Upper lobe of right lung (tissue), 1 donor: ENCODE measurements at regions not wholly inside any gene's neighbourhood (a gene's known extent, or its start where the extent isn't known, plus 50 kb on each side); places are given as distances from the start of the nearest gene placed in this dataset.

Experiments used
- ATAC-seq: fragments of 200-7000 bp; cut with Tn5 transposase; one replicate; pipeline ENCODE4 v1.9.1; 2020; ENCODE audit warnings: mild to moderate bottlenecking, moderate library complexity
- DNase-seq: peaks from one replicate; pipeline ENCODE4 v3.0.0-alpha.2; 2020
- H3K27ac ChIP-seq: fragments of 200-600 bp; one replicate; pipeline ENCODE4 v1.8.0; 2022
- H3K27me3 ChIP-seq: fragments of 200-600 bp; one replicate; pipeline ENCODE4 v1.8.0; 2022; ENCODE audit warnings: mild to moderate bottlenecking
- H3K36me3 ChIP-seq: fragments of 200-600 bp; one replicate; pipeline ENCODE4 v1.8.0; 2022
- H3K4me1 ChIP-seq: fragments of 200-600 bp; one replicate; pipeline ENCODE4 v1.8.0; 2022
- H3K4me3 ChIP-seq: fragments of 200-600 bp; one replicate; pipeline ENCODE4 v1.8.0; 2022; ENCODE audit warnings: mild to moderate bottlenecking
- H3K9me3 ChIP-seq: fragments of 200-600 bp; one replicate; pipeline ENCODE4 v1.8.0; 2022
- CTCF ChIP-seq: fragments of 200-600 bp; IDR thresholded peaks from one replicate; pipeline ENCODE4 v1.8.0; 2022; ENCODE audit warnings: antibody characterized with exemption
- intact Hi-C: fragments of 100-400 bp; cut with DNase I; formaldehyde crosslinking; loops from one replicate; pipeline ENCODE4 v1.11.0; 2022
- donor health status: DM: no; HTN: yes; CAD: no; lungs with severe emphysema.

- peaks cover 7% of the 10 kb centered on the region for H3K27me3 ChIP-seq
- intact Hi-C loops = no loop called here
- H3K9me3 ChIP-seq = peaks cover 16% of the 10 kb centered on the region
- H3K4me3 ChIP-seq = no peak overlapping the region
- ATAC-seq (no peak), DNase-seq (no peak)
- no peak overlapping the region for H3K27ac ChIP-seq
- H3K4me1 ChIP-seq = no peaks in the 10 kb centered on the region
- no peak for TF ChIP-seq CTCF
- no peaks in the 10 kb centered on the region for H3K36me3 ChIP-seq
These were observed 268.3 kb upstream of the SALL3 start for GRCh38 chr18:78711316-78711715.

GRCh38 chr18:78711971-78712370, 267.6 kb upstream of the SALL3 start:
- no peak for DNase-seq
- intact Hi-C loops = no loop called here
- H3K36me3 ChIP-seq = no peaks in the 10 kb centered on the region

GRCh38 chr18:78713069-78713468, 266.5 kb upstream of the SALL3 start:
- ATAC-seq (no peak), DNase-seq (no peak)
- peaks cover 11% of the 10 kb centered on the region for H3K9me3 ChIP-seq
- H3K36me3 ChIP-seq = no peaks in the 10 kb centered on the region
- H3K27ac ChIP-seq = no peak overlapping the region
- no peak for TF ChIP-seq CTCF
- H3K4me3 ChIP-seq = no peak overlapping the region
- intact Hi-C loops = no loop called here
- peaks cover 7% of the 10 kb centered on the region for H3K27me3 ChIP-seq
- no peaks in the 10 kb centered on the region for H3K4me1 ChIP-seq

More at GRCh38 chr18:78711971-78712370, 267.6 kb upstream of the SALL3 start:
- Histone ChIP-seq H3K4me3 (no peak overlapping the region), H3K4me1 (no peaks in the 10 kb centered on the region), H3K27me3 (peaks cover 7% of the 10 kb centered on the region), H3K9me3 (peaks cover 16% of the 10 kb centered on the region), H3K27ac (no peak overlapping the region)
- ATAC-seq = no peak
- TF ChIP-seq CTCF = no peak

- H3K4me1 ChIP-seq = no peaks in the 10 kb centered on the region
- no peak for ATAC-seq
- DNase-seq = no peak
- H3K36me3 ChIP-seq = no peaks in the 10 kb centered on the region
- no peak for TF ChIP-seq CTCF
- H3K9me3 ChIP-seq = peaks cover 7% of the 10 kb centered on the region
- no peak overlapping the region for H3K27ac ChIP-seq
- H3K4me3 ChIP-seq = no peak overlapping the region
- intact Hi-C loops = no loop called here
- peaks cover 7% of the 10 kb centered on the region for H3K27me3 ChIP-seq
These were observed 265.9 kb upstream of the SALL3 start for GRCh38 chr18:78713726-78714125.

GRCh38 chr18:78716022-78716421, 263.6 kb upstream of the SALL3 start:
- ATAC-seq (no peak), DNase-seq (no peak)
- no peak overlapping the region for H3K4me3 ChIP-seq
- H3K4me1 ChIP-seq = no peaks in the 10 kb centered on the region
- TF ChIP-seq CTCF = no peak
- no peak overlapping the region for H3K27ac ChIP-seq
- H3K27me3 ChIP-seq = peaks cover 9% of the 10 kb centered on the region
- H3K9me3 ChIP-seq = no peaks in the 10 kb centered on the region
- H3K36me3 ChIP-seq = no peaks in the 10 kb centered on the region
- intact Hi-C loops = no loop called here

- H3K9me3 ChIP-seq = no peaks in the 10 kb centered on the region
- ATAC-seq (no peak), DNase-seq (no peak)
- H3K27me3 ChIP-seq = peaks cover 14% of the 10 kb centered on the region
- no peak for TF ChIP-seq CTCF
- intact Hi-C loops = no loop called here
- no peak overlapping the region for H3K27ac ChIP-seq
- H3K4me3 ChIP-seq = no peak overlapping the region
- no peaks in the 10 kb centered on the region for H3K4me1 ChIP-seq
- H3K36me3 ChIP-seq = no peaks in the 10 kb centered on the region
These were observed 263.0 kb upstream of the SALL3 start for GRCh38 chr18:78716581-78716980.
